ENCODE measurements at regions not wholly inside any gene's neighbourhood (a gene's known extent, or its start where the extent isn't known, plus 50 kb on each side); places are given as distances from the start of the nearest gene placed in this dataset.

- H3K9me3 ChIP-seq: peaks cover 0 to 7% (median 2%) of the 10 kb centered on the region in 4 donors
- TF ChIP-seq EP300 (IDR thresholded peaks at IDR 0.05) (no peak), POLR2AphosphoS5 (IDR thresholded peaks at IDR 0.05) (no peak), CTCF (IDR thresholded peaks at IDR 0.05) (no peak), POLR2A (IDR thresholded peaks at IDR 0.05) (no peak)
- H3K27me3 ChIP-seq: no peaks in the 10 kb centered on the region
- DNase-seq (no peak), ATAC-seq (ENCODE audit: low FRiP score in 2 of 2) (no peak)
- H3K27ac ChIP-seq: no peak overlapping the region
- no peaks in the 10 kb centered on the region for H3K4me1 ChIP-seq
- H3K36me3 ChIP-seq: no peaks in the 10 kb centered on the region
- H3K4me3 ChIP-seq: no peak overlapping the region
- 64 to 88% methylated on average over 2 of the region's 2 CpGs for WGBS, 2 donors
These were observed 99.4 kb downstream of the LITAF start for GRCh38 chr16:11487289-11487688.

- TF ChIP-seq POLR2A (IDR thresholded peaks at IDR 0.05) (no peak), CTCF (IDR thresholded peaks at IDR 0.05) (no peak), EP300 (IDR thresholded peaks at IDR 0.05) (no peak), POLR2AphosphoS5 (IDR thresholded peaks at IDR 0.05) (no peak)
- Histone ChIP-seq H3K9me3 (peaks cover 0 to 4% (median 2%) of the 10 kb centered on the region in 4 donors), H3K4me3 (no peak overlapping the region), H3K36me3 (no peaks in the 10 kb centered on the region), H3K27ac (no peak overlapping the region), H3K4me1 (no peaks in the 10 kb centered on the region), H3K27me3 (no peaks in the 10 kb centered on the region)
- DNase-seq: no peak
- ATAC-seq (ENCODE audit: low FRiP score in 2 of 2): no peak
- 27 to 43% methylated on average over 2 of the region's 2 CpGs for WGBS, 2 donors
These were observed 98.4 kb downstream of the LITAF start for GRCh38 chr16:11488304-11488703.

GRCh38 chr16:11491524-11491923 lies 95.2 kb downstream of the LITAF start:
- Histone ChIP-seq H3K4me3 (no peak overlapping the region), H3K36me3 (no peaks in the 10 kb centered on the region), H3K4me1 (peaks cover 1 to 20% (median 11%) of the 10 kb centered on the region in 4 donors), H3K9me3 (peaks cover 0 to 4% (median 0%) of the 10 kb centered on the region in 4 donors), H3K27ac (no peak overlapping the region), H3K27me3 (no peaks in the 10 kb centered on the region)
- DNase-seq: no peak
- no peak for ATAC-seq (ENCODE audit: low FRiP score in 2 of 2)
- 90 to 100% methylated on average over 3 to 4 of the region's 6 CpGs for WGBS, 2 donors
- TF ChIP-seq CTCF (IDR thresholded peaks at IDR 0.05) (no peak), EP300 (IDR thresholded peaks at IDR 0.05) (no peak), POLR2A (IDR thresholded peaks at IDR 0.05) (no peak), POLR2AphosphoS5 (IDR thresholded peaks at IDR 0.05) (no peak)

- ATAC-seq (ENCODE audit: low FRiP score in 2 of 2): no peak
- Histone ChIP-seq H3K27me3 (no peaks in the 10 kb centered on the region), H3K4me3 (no peak overlapping the region), H3K36me3 (no peaks in the 10 kb centered on the region), H3K9me3 (peaks cover 0 to 4% (median 0%) of the 10 kb centered on the region in 4 donors), H3K4me1 (peaks cover 15 to 33% (median 22%) of the 10 kb centered on the region in 4 donors), H3K27ac (no peak overlapping the region)
- no peak for DNase-seq
- TF ChIP-seq POLR2AphosphoS5 (IDR thresholded peaks at IDR 0.05): no peak
- no peak for TF ChIP-seq CTCF (IDR thresholded peaks at IDR 0.05)
- 93 to 94% methylated on average over 4 of the region's 4 CpGs for WGBS, 2 donors
These were observed 93.8 kb downstream of the LITAF start for GRCh38 chr16:11492808-11493530.

GRCh38 chr16:11493531-11493929 lies 93.2 kb downstream of the LITAF start:
- no peak for ATAC-seq (ENCODE audit: low FRiP score in 2 of 2)
- no peak overlapping the region for H3K4me3 ChIP-seq
- H3K36me3 ChIP-seq: no peaks in the 10 kb centered on the region
- H3K9me3 ChIP-seq: peaks cover 0 to 4% (median 0%) of the 10 kb centered on the region in 4 donors
- TF ChIP-seq EP300 (IDR thresholded peaks at IDR 0.05) (no peak), POLR2AphosphoS5 (IDR thresholded peaks at IDR 0.05) (no peak), POLR2A (IDR thresholded peaks at IDR 0.05) (no peak), CTCF (IDR thresholded peaks at IDR 0.05) (no peak)
- DNase-seq: no peak
- peaks cover 19 to 33% (median 24%) of the 10 kb centered on the region in 4 donors for H3K4me1 ChIP-seq
- 69 to 92% methylated on average over 9 of the region's 20 CpGs for WGBS, 2 donors
- no peak overlapping the region for H3K27ac ChIP-seq
- no peaks in the 10 kb centered on the region for H3K27me3 ChIP-seq
